ENCODE measurements at regions not wholly inside any gene's neighbourhood (a gene's known extent, or its start where the extent isn't known, plus 50 kb on each side); places are given as distances from the start of the nearest gene placed in this dataset.
"Not testable (repeated sequence)": the region's sequence is repeated elsewhere in the genome, so short reads cannot be mapped to it uniquely, and the experiment has no call there.

GRCh38 chr2:190150413-190150812, 87.9 kb upstream of the MSTN start:
- Histone ChIP-seq H3K4me2 (no peak overlapping the region), H3K36me3 (ENCODE audit: low read depth) (no peaks in the 10 kb centered on the region), H3K4me3 (no peak overlapping the region), H3K27me3 (ENCODE audit: insufficient read depth, low read depth) (no peaks in the 10 kb centered on the region), H3K9me2 (ENCODE audit: insufficient read depth) (no peaks in the 10 kb centered on the region), H3K79me2 (ENCODE audit: low read depth) (no peaks in the 10 kb centered on the region), H4K20me1 (ENCODE audit: insufficient read depth) (no peaks in the 10 kb centered on the region), H2AFZ (no peak overlapping the region), H3K9me3 (ENCODE audit: insufficient read depth, low read depth) (no peaks in the 10 kb centered on the region), H3K4me1 (replicated peaks; ENCODE audit: insufficient read depth) (no peaks in the 10 kb centered on the region), H3K27ac (no peak overlapping the region), H3F3A (ENCODE audit: insufficient read depth, low read depth) (no peaks in the 10 kb centered on the region)
- intact Hi-C loops (cut with micrococcal nuclease; ENCODE audit: unreplicated experiment) = no loop called here
- no peak for TF ChIP-seq EZH2 (IDR thresholded peaks at IDR 0.05; ENCODE audit: low read depth)
- no peak for TF ChIP-seq CTCF (conservative IDR thresholded peaks at IDR 0.05)
- POLR2A ChIA-PET (ENCODE audit: unreplicated experiment) = interaction anchor here (0.7 kb wide), 1 partner anchor 29 kb away, joined by 4 read pairs; no protein-coding TSS in a partner anchor
- DNase-seq = no peak
- CTCF ChIA-PET = interaction anchor here (0.7 kb wide), 1 partner anchor 167 kb away, joined by 6 read pairs; no protein-coding TSS in a partner anchor
- BruUV-seq (replicated peaks) = no TSS peak

- Histone ChIP-seq H3F3A (ENCODE audit: insufficient read depth, low read depth) (no peaks in the 10 kb centered on the region), H3K27ac (no peak overlapping the region), H2AFZ (no peak overlapping the region), H3K36me3 (ENCODE audit: low read depth) (no peaks in the 10 kb centered on the region), H3K79me2 (ENCODE audit: low read depth) (no peaks in the 10 kb centered on the region), H3K27me3 (ENCODE audit: insufficient read depth, low read depth) (no peaks in the 10 kb centered on the region), H3K4me2 (no peak overlapping the region), H3K4me3 (no peak overlapping the region), H3K4me1 (replicated peaks; ENCODE audit: insufficient read depth) (no peaks in the 10 kb centered on the region), H3K9me3 (ENCODE audit: insufficient read depth, low read depth) (no peaks in the 10 kb centered on the region), H3K9me2 (ENCODE audit: insufficient read depth) (no peaks in the 10 kb centered on the region), H4K20me1 (ENCODE audit: insufficient read depth) (no peaks in the 10 kb centered on the region)
- CTCF ChIA-PET = interaction anchor here (0.7 kb wide), 1 partner anchor 167 kb away, joined by 6 read pairs; no protein-coding TSS in a partner anchor
- POLR2A ChIA-PET (ENCODE audit: unreplicated experiment) = interaction anchor here (0.7 kb wide), 1 partner anchor 30 kb away, joined by 4 read pairs; no protein-coding TSS in a partner anchor
- DNase-seq = no peak
- TF ChIP-seq CTCF (conservative IDR thresholded peaks at IDR 0.05) (no peak), EZH2 (IDR thresholded peaks at IDR 0.05; ENCODE audit: low read depth) (no peak)
- intact Hi-C loops (cut with micrococcal nuclease; ENCODE audit: unreplicated experiment) = no loop called here
- no TSS peak for BruUV-seq (replicated peaks)
These were observed 87.4 kb upstream of the MSTN start for GRCh38 chr2:190149908-190150307.

GRCh38 chr2:190149200-190149599, 86.7 kb upstream of the MSTN start:
- CTCF ChIA-PET = no interaction called here
- intact Hi-C loops (cut with micrococcal nuclease; ENCODE audit: unreplicated experiment) = no loop called here
- no TSS peak for BruUV-seq (replicated peaks)

GRCh38 chr2:190146109-190146508, 83.6 kb upstream of the MSTN start:
- H3K4me1 ChIP-seq (replicated peaks; ENCODE audit: insufficient read depth); H4K20me1 ChIP-seq (ENCODE audit: insufficient read depth); H3K27ac ChIP-seq; intact Hi-C loops (cut with micrococcal nuclease; ENCODE audit: unreplicated experiment); H3F3A ChIP-seq (ENCODE audit: insufficient read depth, low read depth); H3K4me2 ChIP-seq; H3K9me3 ChIP-seq (ENCODE audit: insufficient read depth, low read depth); BruUV-seq (replicated peaks); DNase-seq; POLR2A ChIA-PET (ENCODE audit: unreplicated experiment); H3K79me2 ChIP-seq (ENCODE audit: low read depth); H2AFZ ChIP-seq; H3K36me3 ChIP-seq (ENCODE audit: low read depth); H3K4me3 ChIP-seq; H3K27me3 ChIP-seq (ENCODE audit: insufficient read depth, low read depth); CTCF ChIA-PET; H3K9me2 ChIP-seq (ENCODE audit: insufficient read depth): not testable (repeated sequence)

More at GRCh38 chr2:190149200-190149599, 86.7 kb upstream of the MSTN start:
- Histone ChIP-seq H4K20me1 (ENCODE audit: insufficient read depth) (no peaks in the 10 kb centered on the region), H3K36me3 (ENCODE audit: low read depth) (no peaks in the 10 kb centered on the region), H3K9me2 (ENCODE audit: insufficient read depth) (no peaks in the 10 kb centered on the region), H2AFZ (no peak overlapping the region), H3K9me3 (ENCODE audit: insufficient read depth, low read depth) (no peaks in the 10 kb centered on the region), H3F3A (ENCODE audit: insufficient read depth, low read depth) (no peaks in the 10 kb centered on the region), H3K4me2 (no peak overlapping the region), H3K79me2 (ENCODE audit: low read depth) (no peaks in the 10 kb centered on the region), H3K27me3 (ENCODE audit: insufficient read depth, low read depth) (no peaks in the 10 kb centered on the region), H3K4me3 (no peak overlapping the region), H3K4me1 (replicated peaks; ENCODE audit: insufficient read depth) (no peaks in the 10 kb centered on the region), H3K27ac (no peak overlapping the region)
- no peak for DNase-seq
- POLR2A ChIA-PET (ENCODE audit: unreplicated experiment) = no interaction called here
- no peak for TF ChIP-seq CTCF (conservative IDR thresholded peaks at IDR 0.05)
- TF ChIP-seq EZH2 (IDR thresholded peaks at IDR 0.05; ENCODE audit: low read depth) = no peak

- H3K9me3 ChIP-seq (ENCODE audit: insufficient read depth, low read depth); H3K4me2 ChIP-seq; H3K27ac ChIP-seq; H3K36me3 ChIP-seq (ENCODE audit: low read depth); POLR2A ChIA-PET (ENCODE audit: unreplicated experiment); H3K9me2 ChIP-seq (ENCODE audit: insufficient read depth); H3K4me3 ChIP-seq; H3K4me1 ChIP-seq (replicated peaks; ENCODE audit: insufficient read depth); H2AFZ ChIP-seq; intact Hi-C loops (cut with micrococcal nuclease; ENCODE audit: unreplicated experiment); H3K79me2 ChIP-seq (ENCODE audit: low read depth); H3F3A ChIP-seq (ENCODE audit: insufficient read depth, low read depth); H4K20me1 ChIP-seq (ENCODE audit: insufficient read depth); BruUV-seq (replicated peaks); H3K27me3 ChIP-seq (ENCODE audit: insufficient read depth, low read depth); DNase-seq; CTCF ChIA-PET: not testable (repeated sequence)
These were observed 77.9 kb upstream of the MSTN start for GRCh38 chr2:190140474-190140873.

All from PC-9 (cell line).